Heart left ventricle (tissue), 16 donors: ENCODE measurements at regions not wholly inside any gene's neighbourhood (a gene's known extent, or its start where the extent isn't known, plus 50 kb on each side); places are given as distances from the start of the nearest gene placed in this dataset.

Source experiments
- ATAC-seq, 4 donors: fragments of 200-7000 bp; cut with Tn5 transposase; one replicate each; pipeline ENCODE4 v1.9.1; 2020 to 2022; ENCODE audit warnings: moderate library complexity in 4 of 4, mild to moderate bottlenecking in 3 of 4, moderate number of reproducible peaks in 1 of 4
- DNase-seq, 5 donors: peaks; one replicate each; pipeline ENCODE4 v3.0.0-alpha.2; 2020
- H3K27ac ChIP-seq, 12 donors: fragments of 200-600 bp; sonication (generic) in 4 of 12; one replicate each; pipeline versions ENCODE4 v1.5.0 to v1.8.0; 2016 to 2022; ENCODE audit warnings: mild to moderate bottlenecking in 2 of 12
- H3K27me3 ChIP-seq, 9 donors: fragments of 200-600 bp; sonication (generic) in 2 of 9; one replicate each; pipeline versions ENCODE4 v1.5.1 to v1.8.0; 2016 to 2022; ENCODE audit warnings: mild to moderate bottlenecking in 3 of 9
- H3K36me3 ChIP-seq, 9 donors: fragments of 200-600 bp; sonication (generic) in 2 of 9; one replicate each; pipeline versions ENCODE4 v1.5.0 to v1.8.0; 2018 to 2022; ENCODE audit warnings: mild to moderate bottlenecking in 2 of 9
- H3K4me1 ChIP-seq, 12 donors: fragments of 200-600 bp; sonication (generic) in 4 of 12; one replicate each; pipeline versions ENCODE4 v1.5.0 to v1.8.0; 2016 to 2022; ENCODE audit warnings: mild to moderate bottlenecking in 3 of 12
- H3K4me3 ChIP-seq, 12 donors: fragments of 200-600 bp; sonication (generic) in 4 of 12; one replicate each; pipeline versions ENCODE4 v1.5.0 to v1.8.0; 2017 to 2022; ENCODE audit warnings: mild to moderate bottlenecking in 9 of 12, moderate library complexity in 4 of 12
- H3K9me3 ChIP-seq, 12 donors: fragments of 200-600 bp; sonication (generic) in 4 of 12; one replicate each; pipeline versions ENCODE4 v1.5.0 to v1.8.0; 2016 to 2022; ENCODE audit warnings: mild to moderate bottlenecking in 1 of 12
- CTCF ChIP-seq, 12 donors: fragments of 200-600 bp; sonication (generic) in 4 of 12; IDR thresholded peaks; one replicate each; pipeline versions ENCODE4 v1.5.0 to v1.8.0; 2018 to 2022; ENCODE audit warnings: antibody characterized with exemption in 12 of 12, mild to moderate bottlenecking in 5 of 12
- POLR2A ChIP-seq, 2 donors: fragments of 450-650 bp; IDR thresholded peaks; one replicate each; pipeline ENCODE4 v1.6.1; 2017; ENCODE audit warnings: antibody characterized with exemption in 2 of 2, mild to moderate bottlenecking in 2 of 2, moderate library complexity in 2 of 2
- WGBS, 4 donors: extraction: QIAGEN DNeasy Blood & Tissue Kit in 2 of 4; methylation state at CpG; one replicate each; pipeline versions ENCODE4 v1.1.5 to v1.1.7; 2013 to 2018; 5-methylcytosine and 5-hydroxymethylcytosine counted together
- intact Hi-C, 10 donors: fragments of 100-400 bp; cut with DNase I; formaldehyde crosslinking; loops; one replicate each; pipeline versions ENCODE4 v1.11.1 to v1.14.2; 2022
- donor health status: ischemic (EF 13 %, LVEDD 7.1; RV severe dilation, severe dysfunction).
- donor health status: healthy with polysubstance abuse.
- donor health status: DM: no; HTN: yes; CAD: no.
- donor health status: DM: no; HTN: no; CAD: no.
- donor health status: ischemic (EF 25% LVEDD 6.9; RV normal size, moderate dysfunction).
- donor health status: ischemic (EF 25% LVEDD 5.7; RV mildly dilated, moderate dysfunction).
- donor health status: healthy.
- donor health status: DM: yes; HTN: yes; CAD: no.
- donor health status: ischemic (EF 35%, LVEDD 5.7; RV mildly dilated, moderate dysfunction).
- donor health status: nonischemic (EF 11% LVEDD 7.7; RV severe dilation, severe dysfunction).
- donor health status: DM: yes; HTN: yes; CAD: no.
- donor health status: PGD.
- donor health status: ischemic (EF 29% LVEDD 5.4; RV normal size, mild dysfunction).
- donor health status: nonischemic (EF 23%, LVEDD 6.1; RV moderate dilation, normal function).

DNA sequence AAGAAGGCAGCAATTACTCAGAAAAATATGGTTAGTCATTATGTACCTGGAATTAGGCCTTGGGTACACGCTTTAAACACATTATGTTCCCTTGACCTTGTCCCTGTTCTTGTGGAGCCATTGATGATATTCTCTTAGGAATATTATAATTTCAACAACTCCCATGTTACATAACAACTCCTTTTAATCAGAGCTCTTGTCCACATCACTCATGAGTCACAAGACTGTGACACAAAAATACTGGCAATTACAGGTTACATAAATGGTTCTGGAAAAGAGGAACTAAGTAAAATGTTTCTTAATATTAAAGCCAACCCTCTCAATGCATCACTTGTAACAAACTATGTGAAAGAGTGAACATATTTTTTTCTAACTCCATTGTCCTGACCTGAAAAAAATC is 143.8 kb upstream of the PCLO start:
- H3K9me3 ChIP-seq: no peaks in the 10 kb centered on the region
- no peaks in the 10 kb centered on the region for H3K4me1 ChIP-seq
- ATAC-seq: no peak
- intact Hi-C loops: no loop called here
- H3K27ac ChIP-seq: no peak overlapping the region
- TF ChIP-seq POLR2A (IDR thresholded peaks at IDR 0.05) (no peak), CTCF (IDR thresholded peaks at IDR 0.05) (no peak)
- no peaks in the 10 kb centered on the region for H3K27me3 ChIP-seq
- H3K4me3 ChIP-seq: no peak overlapping the region
- DNase-seq: no peak
- no peaks in the 10 kb centered on the region for H3K36me3 ChIP-seq
- 0% methylated on average over 1 of the region's 1 CpG for WGBS, 4 donors

- WGBS, 4 donors: 93 to 99% (median 95%) methylated on average over 5 of the region's 5 CpGs
These were observed 142.3 kb upstream of the PCLO start for GRCh38 chr7:83305027-83305426.

GRCh38 chr7:83301416-83301815 is 138.7 kb upstream of the PCLO start:
- no peaks in the 10 kb centered on the region for H3K9me3 ChIP-seq
- ATAC-seq (no peak), DNase-seq (no peak)
- 74 to 88% (median 80%) methylated on average over 1 of the region's 1 CpG for WGBS, 4 donors
- H3K27me3 ChIP-seq: no peaks in the 10 kb centered on the region
- TF ChIP-seq POLR2A (IDR thresholded peaks at IDR 0.05) (no peak), CTCF (IDR thresholded peaks at IDR 0.05) (no peak)
- intact Hi-C loops: no loop called here
- no peaks in the 10 kb centered on the region for H3K4me1 ChIP-seq
- no peaks in the 10 kb centered on the region for H3K36me3 ChIP-seq
- H3K4me3 ChIP-seq: no peak overlapping the region
- H3K27ac ChIP-seq: no peak overlapping the region

More at GRCh38 chr7:83305027-83305426, 142.3 kb upstream of the PCLO start:
- DNase-seq (no peak), ATAC-seq (no peak)
- no peaks in the 10 kb centered on the region for H3K27me3 ChIP-seq
- H3K9me3 ChIP-seq: no peaks in the 10 kb centered on the region
- intact Hi-C loops: no loop called here
- no peak overlapping the region for H3K4me3 ChIP-seq
- no peaks in the 10 kb centered on the region for H3K4me1 ChIP-seq
- TF ChIP-seq CTCF (IDR thresholded peaks at IDR 0.05): no peak
- no peak for TF ChIP-seq POLR2A (IDR thresholded peaks at IDR 0.05)
- H3K36me3 ChIP-seq: no peaks in the 10 kb centered on the region
- no peak overlapping the region for H3K27ac ChIP-seq

- intact Hi-C loops: no loop called here
These were observed 127.5 kb upstream of the PCLO start for GRCh38 chr7:83290211-83290610.

More at GRCh38 chr7:83290211-83290610, 127.5 kb upstream of the PCLO start:
- TF ChIP-seq CTCF (IDR thresholded peaks at IDR 0.05): no peak
- TF ChIP-seq POLR2A (IDR thresholded peaks at IDR 0.05): no peak
- Histone ChIP-seq H3K27me3 (peaks cover 0 to 4% (median 0%) of the 10 kb centered on the region in 9 donors), H3K27ac (no peak overlapping the region), H3K9me3 (no peaks in the 10 kb centered on the region), H3K36me3 (no peaks in the 10 kb centered on the region), H3K4me3 (no peak overlapping the region), H3K4me1 (no peaks in the 10 kb centered on the region)
- WGBS, 4 donors: 81 to 92% (median 90%) methylated on average over 4 of the region's 4 CpGs
- ATAC-seq: no peak
- no peak for DNase-seq
